Activated B cell treated with CpG ODN at 0.5 μM for 24 hours (primary cell): ENCODE measurements at regions not wholly inside any gene's neighbourhood (a gene's known extent, or its start where the extent isn't known, plus 50 kb on each side); places are given as distances from the start of the nearest gene placed in this dataset.

Source experiments
- ATAC-seq: fragments of 200-7000 bp; cut with Tn5 transposase; one replicate; pipeline ENCODE4 v1.10.0; 2021; ENCODE audit warnings: low read depth, mild to moderate bottlenecking, moderate library complexity
- CTCF ChIA-PET: fragments of 350-600 bp; sonication (Branson Sonifier 250); formaldehyde crosslinking; loops from one replicate; lab custom pipeline; 2021; ENCODE audit warnings: antibody characterized with exemption; lab: Charles Lee
- POLR2A ChIA-PET: fragments of 350-600 bp; sonication (Branson Sonifier 250); formaldehyde crosslinking; loops from one replicate; lab custom pipeline; 2021; ENCODE audit warnings: antibody characterized with exemption; lab: Charles Lee
- DNase-seq: peaks from one replicate; pipeline ENCODE4 v3.0.0; 2022
- H3K27ac Mint-ChIP-seq: one replicate; pipeline ENCODE4 v1.8.0; 2020; ENCODE audit warnings: mixed read lengths
- H3K27me3 Mint-ChIP-seq: one replicate; pipeline ENCODE4 v1.8.0; 2021; ENCODE audit warnings: mixed read lengths
- H3K36me3 Mint-ChIP-seq: one replicate; pipeline ENCODE4 v1.8.0; 2021; ENCODE audit warnings: low read depth, mixed read lengths
- H3K4me1 Mint-ChIP-seq: one replicate; pipeline ENCODE4 v1.8.0; 2021; ENCODE audit warnings: mixed read lengths
- H3K4me3 Mint-ChIP-seq: one replicate; pipeline ENCODE4 v1.8.0; 2020; ENCODE audit warnings: mild to moderate bottlenecking, mixed read lengths
- H3K9me3 Mint-ChIP-seq: one replicate; pipeline ENCODE4 v1.8.0; 2020; ENCODE audit warnings: mixed read lengths
- CTCF ChIP-seq: fragments of 200-600 bp; IDR thresholded peaks from one replicate; pipeline ENCODE4 v1.8.0; 2022; ENCODE audit warnings: antibody characterized with exemption, mild to moderate bottlenecking
- intact Hi-C: fragments of 100-400 bp; cut with micrococcal nuclease; formaldehyde crosslinking; loops from one replicate; pipeline ENCODE4 v1.15.1; 2024

GRCh38 chr6:6811128-6812009, 222.8 kb downstream of the LY86 start:
- TF ChIP-seq CTCF: no peak
- no peaks in the 10 kb centered on the region for H3K36me3 Mint-ChIP-seq
- H3K4me1 Mint-ChIP-seq: peaks cover 38% of the 10 kb centered on the region
- H3K27me3 Mint-ChIP-seq: no peaks in the 10 kb centered on the region
- CTCF ChIA-PET: no interaction called here
- DNase-seq: no peak
- H3K27ac Mint-ChIP-seq: peak overlapping the region; percentile 84
- POLR2A ChIA-PET: interaction anchor here (0.7 to 1.4 kb wide), 3 partner anchors 12 to 230 kb away, joined by 3 to 5 read pairs (median 3); no protein-coding TSS in a partner anchor
- no peaks in the 10 kb centered on the region for H3K9me3 Mint-ChIP-seq
- peak overlapping the region; percentile 88 for H3K4me3 Mint-ChIP-seq
- ATAC-seq: peak; percentile 43
- intact Hi-C loops: loop anchor here (1.0 kb wide), 1 partner anchor 8 kb away; no protein-coding TSS in a partner anchor

- no peak for ATAC-seq
These were observed 223.9 kb downstream of the LY86 start for GRCh38 chr6:6812427-6812826.

GRCh38 chr6:6815732-6816131, 227.2 kb downstream of the LY86 start:
- no peak for TF ChIP-seq CTCF
- peaks cover 5% of the 10 kb centered on the region for H3K27me3 Mint-ChIP-seq
- intact Hi-C loops: loop anchor here (5.0 kb wide), 1 partner anchor 42 kb away; no protein-coding TSS in a partner anchor
- no peak overlapping the region for H3K4me3 Mint-ChIP-seq
- ChIA-PET CTCF (no interaction called here), POLR2A (no interaction called here)
- no peaks in the 10 kb centered on the region for H3K9me3 Mint-ChIP-seq
- ATAC-seq (no peak), DNase-seq (no peak)
- H3K27ac Mint-ChIP-seq: no peak overlapping the region
- H3K4me1 Mint-ChIP-seq: peaks cover 36% of the 10 kb centered on the region
- H3K36me3 Mint-ChIP-seq: no peaks in the 10 kb centered on the region

More at GRCh38 chr6:6812427-6812826, 223.9 kb downstream of the LY86 start:
- Mint-ChIP-seq H3K27me3 (no peaks in the 10 kb centered on the region), H3K27ac (no peak overlapping the region), H3K4me3 (no peak overlapping the region), H3K36me3 (no peaks in the 10 kb centered on the region), H3K9me3 (no peaks in the 10 kb centered on the region), H3K4me1 (peaks cover 37% of the 10 kb centered on the region)
- ChIA-PET CTCF (no interaction called here), POLR2A (interaction anchor here (1.0 kb wide), 1 partner anchor 13 kb away, joined by 3 read pairs; no protein-coding TSS in a partner anchor)
- no peak for DNase-seq
- TF ChIP-seq CTCF: no peak
- intact Hi-C loops: no loop called here

- H3K36me3 Mint-ChIP-seq: no peaks in the 10 kb centered on the region
- intact Hi-C loops: loop anchor here (5.0 kb wide), 1 partner anchor 41 kb away; no protein-coding TSS in a partner anchor
- H3K27me3 Mint-ChIP-seq: peaks cover 5% of the 10 kb centered on the region
- H3K27ac Mint-ChIP-seq: no peak overlapping the region
- no peak for DNase-seq
- no peak overlapping the region for H3K4me3 Mint-ChIP-seq
- H3K9me3 Mint-ChIP-seq: no peaks in the 10 kb centered on the region
- ChIA-PET CTCF (no interaction called here), POLR2A (interaction anchor here (0.7 to 1.4 kb wide), 4 partner anchors 9 to 279 kb away, joined by 3 read pairs; no protein-coding TSS in a partner anchor)
- peak; percentile 49 for ATAC-seq
- TF ChIP-seq CTCF: no peak
- peaks cover 27% of the 10 kb centered on the region for H3K4me1 Mint-ChIP-seq
These were observed 228.2 kb downstream of the LY86 start for GRCh38 chr6:6816716-6817115.

GRCh38 chr6:6818078-6818639, 229.6 kb downstream of the LY86 start:
- ATAC-seq: peak; percentile 31
- no peak overlapping the region for H3K4me3 Mint-ChIP-seq
- no peaks in the 10 kb centered on the region for H3K36me3 Mint-ChIP-seq
- CTCF ChIA-PET: no interaction called here
- H3K27me3 Mint-ChIP-seq: peaks cover 5% of the 10 kb centered on the region
- no peak for DNase-seq
- POLR2A ChIA-PET: interaction anchor here (0.6 to 1.4 kb wide), 2 partner anchors 9 to 269 kb away, joined by 3 to 6 read pairs; no protein-coding TSS in a partner anchor
- H3K9me3 Mint-ChIP-seq: no peaks in the 10 kb centered on the region
- H3K27ac Mint-ChIP-seq: no peak overlapping the region
- intact Hi-C loops: loop anchor here (5.0 kb wide), 1 partner anchor 39 kb away; no protein-coding TSS in a partner anchor
- TF ChIP-seq CTCF: no peak
- peaks cover 27% of the 10 kb centered on the region for H3K4me1 Mint-ChIP-seq
